Prostate gland (tissue), 2 donors: ENCODE measurements at regions not wholly inside any gene's neighbourhood (a gene's known extent, or its start where the extent isn't known, plus 50 kb on each side); places are given as distances from the start of the nearest gene placed in this dataset.

Experiments used
- POLR2A ChIP-seq: fragments of 450-650 bp; IDR thresholded peaks from one replicate; pipeline ENCODE4 v1.6.1; 2016; ENCODE audit warnings: antibody characterized with exemption, mild to moderate bottlenecking
- POLR2AphosphoS5 ChIP-seq: sonication (generic); formaldehyde crosslinking; IDR thresholded peaks from one replicate; pipeline ENCODE4 v1.6.1; 2017; ENCODE audit warnings: antibody characterized with exemption
- TF ChIP-seq, protein P1 (sequence below), 4 experiments: fragments of 200-600 bp in 2 of 4; fragments of 450-650 bp in 2 of 4; sonication (generic) in 2 of 4; IDR thresholded peaks; 1 replicate in 3 of 4; 2 replicates in 1 of 4; pipeline ENCODE4 v1.5.1; 2016 to 2019; ENCODE audit warnings: antibody characterized with exemption in 4 of 4, mild to moderate bottlenecking in 2 of 4, moderate library complexity in 2 of 4

- TF ChIP-seq POLR2A (no peak), POLR2AphosphoS5 (no peak)
- TF ChIP-seq, protein P1, sequence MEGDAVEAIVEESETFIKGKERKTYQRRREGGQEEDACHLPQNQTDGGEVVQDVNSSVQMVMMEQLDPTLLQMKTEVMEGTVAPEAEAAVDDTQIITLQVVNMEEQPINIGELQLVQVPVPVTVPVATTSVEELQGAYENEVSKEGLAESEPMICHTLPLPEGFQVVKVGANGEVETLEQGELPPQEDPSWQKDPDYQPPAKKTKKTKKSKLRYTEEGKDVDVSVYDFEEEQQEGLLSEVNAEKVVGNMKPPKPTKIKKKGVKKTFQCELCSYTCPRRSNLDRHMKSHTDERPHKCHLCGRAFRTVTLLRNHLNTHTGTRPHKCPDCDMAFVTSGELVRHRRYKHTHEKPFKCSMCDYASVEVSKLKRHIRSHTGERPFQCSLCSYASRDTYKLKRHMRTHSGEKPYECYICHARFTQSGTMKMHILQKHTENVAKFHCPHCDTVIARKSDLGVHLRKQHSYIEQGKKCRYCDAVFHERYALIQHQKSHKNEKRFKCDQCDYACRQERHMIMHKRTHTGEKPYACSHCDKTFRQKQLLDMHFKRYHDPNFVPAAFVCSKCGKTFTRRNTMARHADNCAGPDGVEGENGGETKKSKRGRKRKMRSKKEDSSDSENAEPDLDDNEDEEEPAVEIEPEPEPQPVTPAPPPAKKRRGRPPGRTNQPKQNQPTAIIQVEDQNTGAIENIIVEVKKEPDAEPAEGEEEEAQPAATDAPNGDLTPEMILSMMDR (IDR thresholded peaks at IDR 0.05): no peak
Observed at GRCh38 chr3:163196815-163197374, 1700.3 kb downstream of the OTOL1 start.
